HepG2 (cell line): ENCODE measurements at regions not wholly inside any gene's neighbourhood (a gene's known extent, or its start where the extent isn't known, plus 50 kb on each side); places are given as distances from the start of the nearest gene placed in this dataset.

Experiments used
- ATAC-seq: fragments of 200-7000 bp; cut with Tn5 transposase; 3 replicates; pipeline ENCODE4 v1.9.1; 2020; ENCODE audit warnings: mild to moderate bottlenecking, moderate library complexity
- BruUV-seq: library from RNA; stranded (reverse); fragments of 400-500 nt; replicated peaks from 2 replicates; lab custom pipeline; 2021; lab: Mats Ljungman, UMichigan
- CTCF ChIA-PET: fragments of 300-600 bp; formaldehyde crosslinking; extraction: SDS; loops from one replicate; lab custom pipeline; 2021; ENCODE audit warnings: low total read pairs, inconsistent platforms, low intra/inter-chr PET ratio; lab: Yijun Ruan, JAX
- POLR2A ChIA-PET: fragments of 350-600 bp; sonication (Branson Sonifier 250); formaldehyde crosslinking; loops from one replicate; lab custom pipeline; 2020; ENCODE audit warnings: antibody characterized with exemption, inconsistent platforms; lab: Yijun Ruan, JAX
- DNase-seq: peaks from one replicate; pipeline ENCODE4 v3.0.0-alpha.2; 2015; ENCODE audit warnings: low spot score
- FAIRE-seq: peaks from 3 replicates; lab custom pipeline; 2011; peaks lifted over from hg19 to GRCh38; lab: Jason Lieb, UNC
- H2AFZ ChIP-seq: one replicate; pipeline ENCODE4 v1.6.1; 2011; ENCODE audit warnings: low read length, inconsistent platforms
- H3K27ac ChIP-seq: fragments of 300-600 bp; 3 replicates; pipeline ENCODE4 v1.8.0; 2011; ENCODE audit warnings: mixed run types, mild to moderate bottlenecking, mixed read lengths, low read length, inconsistent platforms; ENCODE audit not compliant: insufficient read depth; ENCODE audit errors: extremely low read length
- H3K27me3 ChIP-seq, 2 experiments: fragments of 200-600 bp in 1 of 2; 2 replicates in 1 of 2; 3 replicates in 1 of 2; pipeline versions ENCODE4 v1.6.0 to v1.8.0; 2011; ENCODE audit warnings: low read length in 2 of 2, mild to moderate bottlenecking in 2 of 2, moderate library complexity in 2 of 2, inconsistent platforms in 1 of 2; ENCODE audit not compliant: insufficient read depth in 2 of 2, control insufficient read depth in 1 of 2
- H3K36me3 ChIP-seq, 2 experiments: fragments of 200-600 bp in 1 of 2; replicated peaks in 1 of 2; 2 replicates in 1 of 2; 3 replicates in 1 of 2; pipeline versions ENCODE4 v1.5.1 to v1.8.0; 2011; ENCODE audit warnings: low read length in 2 of 2, inconsistent platforms in 1 of 2; ENCODE audit not compliant: insufficient read depth in 2 of 2, control insufficient read depth in 1 of 2
- H3K4me1 ChIP-seq: 2 replicates; pipeline ENCODE4 v1.5.1; 2012; ENCODE audit warnings: low read length, inconsistent platforms; ENCODE audit not compliant: insufficient read depth
- H3K4me2 ChIP-seq: 2 replicates; pipeline ENCODE4 v1.6.0; 2011; ENCODE audit warnings: low read depth, low read length, inconsistent platforms
- H3K4me3 ChIP-seq, 3 experiments: fragments of 200-600 bp in 1 of 3; sonication (generic), shearing (Covaris generic) in 1 of 3; replicated peaks in 1 of 3; 2 replicates each; pipeline ENCODE4 v1.5.1; 2011 to 2016; ENCODE audit warnings: low read length in 3 of 3, inconsistent platforms in 2 of 3, low read depth in 2 of 3, mild to moderate bottlenecking in 2 of 3, control low read depth in 1 of 3, mixed read lengths in 1 of 3; ENCODE audit not compliant: insufficient read depth in 1 of 3
- H3K79me2 ChIP-seq: one replicate; pipeline ENCODE4 v1.6.1; 2011; ENCODE audit warnings: low read length, inconsistent platforms; ENCODE audit not compliant: insufficient read depth
- H3K9ac ChIP-seq: 2 replicates; pipeline ENCODE4 v1.6.0; 2011; ENCODE audit warnings: mild to moderate bottlenecking, low read depth, low read length, inconsistent platforms; ENCODE audit not compliant: insufficient read depth
- H3K9me3 ChIP-seq: 2 replicates; pipeline ENCODE4 v1.5.1; 2012; ENCODE audit warnings: mild to moderate bottlenecking, low read length
- H4K20me1 ChIP-seq: 2 replicates; pipeline ENCODE4 v1.6.0; 2011; ENCODE audit warnings: inconsistent platforms, mild to moderate bottlenecking, low read length, moderate library complexity; ENCODE audit not compliant: insufficient read depth
- ARNT ChIP-seq: fragments of 450-650 bp; IDR thresholded peaks from 2 replicates; pipeline ENCODE4 v1.6.1; 2017
- CHD2 ChIP-seq: IDR thresholded peaks from 2 replicates; pipeline ENCODE4 v1.6.1; 2011; ENCODE audit warnings: low read depth, low read length, improper control_type of control experiment
- PAF1 ChIP-seq: IDR thresholded peaks from 2 replicates; pipeline ENCODE4 v1.6.1; 2016; ENCODE audit warnings: missing genetic modification reagents, missing compliant biosample characterization
- SALL2 ChIP-seq: sonication (generic); formaldehyde crosslinking; IDR thresholded peaks from 2 replicates; pipeline ENCODE4 v1.8.1; 2023; ENCODE audit warnings: mild to moderate bottlenecking, missing genetic modification reagents, inconsistent platforms
- TCF12 ChIP-seq, 2 experiments: fragments of 450-650 bp in 1 of 2; sonication (generic) in 1 of 2; formaldehyde crosslinking in 1 of 2; IDR thresholded peaks; 2 replicates each; pipeline versions ENCODE4 v1.6.1 to v1.8.0; 2017 to 2022; ENCODE audit warnings: antibody characterized with exemption in 1 of 2, mild to moderate bottlenecking in 1 of 2, missing genetic modification reagents in 1 of 2, moderate library complexity in 1 of 2
- ZBTB21 ChIP-seq: sonication (generic); formaldehyde crosslinking; IDR thresholded peaks from 2 replicates; pipeline ENCODE4 v1.4.0; 2020; ENCODE audit warnings: missing genetic modification reagents
- ZNF225 ChIP-seq: sonication (generic); formaldehyde crosslinking; IDR thresholded peaks from 2 replicates; pipeline ENCODE4 v1.4.0; 2020; ENCODE audit warnings: mild to moderate bottlenecking, missing genetic modification reagents
- ZNF546 ChIP-seq: sonication (generic); formaldehyde crosslinking; conservative IDR thresholded peaks from 2 replicates; pipeline ENCODE4 v1.8.1; 2023; ENCODE audit warnings: mild to moderate bottlenecking, missing genetic modification reagents
- ZSCAN25 ChIP-seq: sonication (generic); formaldehyde crosslinking; IDR thresholded peaks from 2 replicates; pipeline ENCODE4 v1.8.0; 2022; ENCODE audit warnings: mild to moderate bottlenecking, missing genetic modification reagents
- WGBS: methylation state at CpG from one replicate; pipeline ENCODE4 v1.1.6; 2017; ENCODE audit warnings: low lambda C conversion rate; 5-methylcytosine and 5-hydroxymethylcytosine counted together
- in situ Hi-C: cut with HindIII; loops from 2 replicates; pipeline ENCODE4 v1.10.0; 2017; ENCODE audit warnings: low pct_unique_long_range_greater_than_20kb; ENCODE audit not compliant: extremely low pct_ligation_motif_present
- intact Hi-C: fragments of 100-400 bp; cut with micrococcal nuclease; formaldehyde crosslinking; loops from one replicate; pipeline ENCODE4 v1.10.0; 2022; ENCODE audit not compliant: unreplicated experiment
- TF ChIP-seq, protein P1 (sequence below): sonication (generic); formaldehyde crosslinking; IDR thresholded peaks from 2 replicates; pipeline ENCODE4 v1.5.1; 2020; ENCODE audit warnings: missing genetic modification reagents, mild to moderate bottlenecking, borderline replicate concordance
- TF ChIP-seq, protein P2 (sequence below): IDR thresholded peaks from 2 replicates; pipeline ENCODE4 v1.6.1; 2016; ENCODE audit warnings: mild to moderate bottlenecking, missing biosample characterization, missing genetic modification reagents
- TF ChIP-seq, protein P3 (sequence below): sonication (generic); formaldehyde crosslinking; IDR thresholded peaks from 2 replicates; pipeline ENCODE4 v1.4.0; 2020; ENCODE audit warnings: missing genetic modification reagents, low read depth, mild to moderate bottlenecking, borderline replicate concordance
- TF ChIP-seq, protein P4 (sequence below): sonication (generic); formaldehyde crosslinking; IDR thresholded peaks from 2 replicates; pipeline ENCODE4 v1.5.0; 2020; ENCODE audit warnings: mild to moderate bottlenecking, missing genetic modification reagents

DNA sequence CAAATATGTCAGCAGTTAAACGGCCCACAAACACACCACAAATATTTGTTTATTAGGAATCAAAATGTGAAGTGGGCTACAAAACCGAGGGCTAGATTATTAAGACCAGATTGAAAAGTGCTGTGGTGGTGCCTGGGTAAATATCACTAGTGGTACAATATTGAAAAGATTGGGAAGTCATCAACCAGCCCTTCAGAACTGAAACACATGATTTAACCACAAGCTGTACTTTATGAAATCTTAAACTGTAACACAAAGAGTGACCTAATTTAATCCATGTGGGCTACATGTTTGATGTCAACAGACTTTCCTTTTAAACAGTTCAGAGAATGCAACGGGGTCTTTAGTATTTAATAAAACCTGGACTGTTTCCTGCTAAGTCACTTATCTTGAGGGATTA, 182.3 kb downstream of the SPATA31D1 start:
- Histone ChIP-seq H3K27ac (no peak overlapping the region), H3K9ac (no peak overlapping the region), H3K4me3 (no peak overlapping the region), H3K36me3 (no peaks in the 10 kb centered on the region), H3K9me3 (no peaks in the 10 kb centered on the region), H3K4me2 (no peak overlapping the region), H4K20me1 (no peaks in the 10 kb centered on the region), H2AFZ (no peak overlapping the region), H3K27me3 (no peaks in the 10 kb centered on the region), H3K4me1 (no peaks in the 10 kb centered on the region), H3K79me2 (no peaks in the 10 kb centered on the region)
- 0% methylated on average over 3 of the region's 3 CpGs for WGBS
- no peak for DNase-seq
- ChIA-PET CTCF (no interaction called here), POLR2A (no interaction called here)
- ATAC-seq = no peak
- no TSS peak for BruUV-seq
- in situ Hi-C loops (no loop called here), intact Hi-C loops (no loop called here)
- TF ChIP-seq SALL2 (CRISPR knock-in tag) = no peak
- TF ChIP-seq ARNT = no peak
- FAIRE-seq = no peak

DNA sequence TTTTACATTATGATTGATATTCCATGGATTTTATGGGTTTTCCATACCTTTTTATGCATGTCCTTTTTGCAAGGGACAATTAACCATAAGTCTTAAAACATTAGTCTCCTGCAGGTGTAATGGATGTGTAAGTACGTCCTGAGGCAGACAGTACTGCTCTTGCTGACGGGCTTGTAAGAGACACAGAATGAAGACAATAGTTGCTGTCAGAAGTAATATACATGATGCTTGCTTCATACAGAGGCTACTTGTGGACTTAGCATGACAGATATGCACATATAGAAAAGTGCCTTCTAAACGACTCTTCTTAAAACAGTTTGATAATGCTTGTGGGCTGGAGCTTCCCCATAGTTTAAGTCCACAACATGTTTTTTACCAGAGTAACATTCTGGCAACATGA, 182.7 kb downstream of the SPATA31D1 start:
- FAIRE-seq = no peak
- TF ChIP-seq, protein P1, sequence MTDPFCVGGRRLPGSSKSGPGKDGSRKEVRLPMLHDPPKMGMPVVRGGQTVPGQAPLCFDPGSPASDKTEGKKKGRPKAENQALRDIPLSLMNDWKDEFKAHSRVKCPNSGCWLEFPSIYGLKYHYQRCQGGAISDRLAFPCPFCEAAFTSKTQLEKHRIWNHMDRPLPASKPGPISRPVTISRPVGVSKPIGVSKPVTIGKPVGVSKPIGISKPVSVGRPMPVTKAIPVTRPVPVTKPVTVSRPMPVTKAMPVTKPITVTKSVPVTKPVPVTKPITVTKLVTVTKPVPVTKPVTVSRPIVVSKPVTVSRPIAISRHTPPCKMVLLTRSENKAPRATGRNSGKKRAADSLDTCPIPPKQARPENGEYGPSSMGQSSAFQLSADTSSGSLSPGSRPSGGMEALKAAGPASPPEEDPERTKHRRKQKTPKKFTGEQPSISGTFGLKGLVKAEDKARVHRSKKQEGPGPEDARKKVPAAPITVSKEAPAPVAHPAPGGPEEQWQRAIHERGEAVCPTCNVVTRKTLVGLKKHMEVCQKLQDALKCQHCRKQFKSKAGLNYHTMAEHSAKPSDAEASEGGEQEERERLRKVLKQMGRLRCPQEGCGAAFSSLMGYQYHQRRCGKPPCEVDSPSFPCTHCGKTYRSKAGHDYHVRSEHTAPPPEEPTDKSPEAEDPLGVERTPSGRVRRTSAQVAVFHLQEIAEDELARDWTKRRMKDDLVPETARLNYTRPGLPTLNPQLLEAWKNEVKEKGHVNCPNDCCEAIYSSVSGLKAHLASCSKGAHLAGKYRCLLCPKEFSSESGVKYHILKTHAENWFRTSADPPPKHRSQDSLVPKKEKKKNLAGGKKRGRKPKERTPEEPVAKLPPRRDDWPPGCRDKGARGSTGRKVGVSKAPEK (CRISPR knock-in tag) = no peak
- TF ChIP-seq PAF1 (CRISPR knock-in tag) = no peak
- TF ChIP-seq ZNF225 (CRISPR knock-in tag) = no peak
- TF ChIP-seq, protein P2, sequence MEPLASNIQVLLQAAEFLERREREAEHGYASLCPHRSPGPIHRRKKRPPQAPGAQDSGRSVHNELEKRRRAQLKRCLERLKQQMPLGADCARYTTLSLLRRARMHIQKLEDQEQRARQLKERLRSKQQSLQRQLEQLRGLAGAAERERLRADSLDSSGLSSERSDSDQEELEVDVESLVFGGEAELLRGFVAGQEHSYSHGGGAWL (CRISPR knock-in tag) = no peak
- TF ChIP-seq CHD2 = no peak
- TF ChIP-seq, protein P3, sequence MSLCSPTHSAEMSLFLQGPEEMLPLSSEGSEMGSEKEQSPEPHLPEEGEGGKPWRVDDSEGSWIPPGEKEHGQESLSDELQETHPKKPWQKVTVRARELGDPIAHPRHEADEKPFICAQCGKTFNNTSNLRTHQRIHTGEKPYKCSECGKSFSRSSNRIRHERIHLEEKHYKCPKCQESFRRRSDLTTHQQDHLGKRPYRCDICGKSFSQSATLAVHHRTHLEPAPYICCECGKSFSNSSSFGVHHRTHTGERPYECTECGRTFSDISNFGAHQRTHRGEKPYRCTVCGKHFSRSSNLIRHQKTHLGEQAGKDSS (CRISPR knock-in tag) = no peak
- TF ChIP-seq ZNF546 (CRISPR knock-in tag) = no peak
- no peak for TF ChIP-seq ZBTB21 (CRISPR knock-in tag)
- no peak for TF ChIP-seq TCF12 (IDR thresholded peaks at IDR 0.05)
- TF ChIP-seq TCF12 (CRISPR knock-in tag; IDR thresholded peaks at IDR 0.05) = no peak
- no peak for TF ChIP-seq ZSCAN25
- TF ChIP-seq, protein P4, sequence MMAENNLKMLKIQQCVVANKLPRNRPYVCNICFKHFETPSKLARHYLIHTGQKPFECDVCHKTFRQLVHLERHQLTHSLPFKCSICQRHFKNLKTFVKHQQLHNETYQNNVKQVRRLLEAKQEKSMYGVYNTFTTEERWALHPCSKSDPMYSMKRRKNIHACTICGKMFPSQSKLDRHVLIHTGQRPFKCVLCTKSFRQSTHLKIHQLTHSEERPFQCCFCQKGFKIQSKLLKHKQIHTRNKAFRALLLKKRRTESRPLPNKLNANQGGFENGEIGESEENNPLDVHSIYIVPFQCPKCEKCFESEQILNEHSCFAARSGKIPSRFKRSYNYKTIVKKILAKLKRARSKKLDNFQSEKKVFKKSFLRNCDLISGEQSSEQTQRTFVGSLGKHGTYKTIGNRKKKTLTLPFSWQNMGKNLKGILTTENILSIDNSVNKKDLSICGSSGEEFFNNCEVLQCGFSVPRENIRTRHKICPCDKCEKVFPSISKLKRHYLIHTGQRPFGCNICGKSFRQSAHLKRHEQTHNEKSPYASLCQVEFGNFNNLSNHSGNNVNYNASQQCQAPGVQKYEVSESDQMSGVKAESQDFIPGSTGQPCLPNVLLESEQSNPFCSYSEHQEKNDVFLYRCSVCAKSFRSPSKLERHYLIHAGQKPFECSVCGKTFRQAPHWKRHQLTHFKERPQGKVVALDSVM (CRISPR knock-in tag) = no peak

More for the DNA sequence above, 182.7 kb downstream of the SPATA31D1 start:
- in situ Hi-C loops (no loop called here), intact Hi-C loops (no loop called here)
- ChIA-PET CTCF (no interaction called here), POLR2A (no interaction called here)
- 46% methylated on average over 3 of the region's 3 CpGs for WGBS
- H3K4me2 ChIP-seq = no peak overlapping the region
- no peaks in the 10 kb centered on the region for H3K9me3 ChIP-seq
- H3K4me1 ChIP-seq = no peaks in the 10 kb centered on the region
- no TSS peak for BruUV-seq
- no peaks in the 10 kb centered on the region for H4K20me1 ChIP-seq
- H3K79me2 ChIP-seq = no peaks in the 10 kb centered on the region
- no peak for DNase-seq
- no peak overlapping the region for H2AFZ ChIP-seq
- no peaks in the 10 kb centered on the region for H3K36me3 ChIP-seq
- no peak for ATAC-seq
- H3K27ac ChIP-seq = no peak overlapping the region
- H3K27me3 ChIP-seq = no peaks in the 10 kb centered on the region
- no peak overlapping the region for H3K9ac ChIP-seq
- H3K4me3 ChIP-seq = no peak overlapping the region
